ENCODE measurements at regions not wholly inside any gene's neighbourhood (a gene's known extent, or its start where the extent isn't known, plus 50 kb on each side); places are given as distances from the start of the nearest gene placed in this dataset.

- TF ChIP-seq CTCF (IDR thresholded peaks at IDR 0.05) (no peak), POLR2A (IDR thresholded peaks at IDR 0.05) (no peak)
Observed at GRCh38 chr3:31249545-31249944, 283.2 kb upstream of the STT3B start.

All from body of pancreas (tissue), 4 donors.